IPS DF 4.7 (cell line): ENCODE measurements at regions not wholly inside any gene's neighbourhood (a gene's known extent, or its start where the extent isn't known, plus 50 kb on each side); places are given as distances from the start of the nearest gene placed in this dataset.

ENCODE experiments used
- DNase-seq: peaks from one replicate; pipeline ENCODE4 v3.0.0-alpha.2; 2013; ENCODE audit warnings: low spot score; ENCODE audit errors: extremely low read depth

- no peak for DNase-seq
Measured at GRCh38 chr6:151753581-151753980, 53.9 kb upstream of the ESR1 start.

GRCh38 chr6:151757506-151757955 lies 50.0 kb upstream of the ESR1 start:
- DNase-seq, result no peak
